Middle frontal gyrus (tissue), 1 donor: ENCODE measurements at regions not wholly inside any gene's neighbourhood (a gene's known extent, or its start where the extent isn't known, plus 50 kb on each side); places are given as distances from the start of the nearest gene placed in this dataset.
"Not testable (repeated sequence)": the region's sequence is repeated elsewhere in the genome, so short reads cannot be mapped to it uniquely, and the experiment has no call there.

Experiments
- DNase-seq: peaks from one replicate; pipeline ENCODE4 v3.0.0-alpha.2; 2015; ENCODE audit warnings: low spot score; ENCODE audit errors: extremely low spot score

DNA sequence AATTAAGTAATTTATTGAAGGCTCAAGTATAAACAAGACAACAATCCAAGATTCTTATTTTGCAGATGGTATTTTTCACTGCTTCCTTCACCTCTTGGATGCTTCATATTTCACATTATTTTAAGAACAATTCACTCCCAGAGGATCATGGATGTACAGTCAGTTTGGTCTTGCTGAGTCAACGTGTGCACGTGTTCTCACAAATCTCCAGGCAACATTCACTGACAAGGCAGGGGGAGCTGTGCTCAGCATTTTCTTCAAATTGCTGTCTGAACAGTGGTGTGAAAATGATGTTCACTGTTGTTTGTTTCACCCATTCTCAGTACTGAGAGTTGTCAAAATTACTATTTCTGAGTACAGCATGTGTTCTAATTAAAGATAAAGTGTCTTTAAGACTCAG, 118.3 kb upstream of the SLC38A4 start:
- no peak for DNase-seq

DNA sequence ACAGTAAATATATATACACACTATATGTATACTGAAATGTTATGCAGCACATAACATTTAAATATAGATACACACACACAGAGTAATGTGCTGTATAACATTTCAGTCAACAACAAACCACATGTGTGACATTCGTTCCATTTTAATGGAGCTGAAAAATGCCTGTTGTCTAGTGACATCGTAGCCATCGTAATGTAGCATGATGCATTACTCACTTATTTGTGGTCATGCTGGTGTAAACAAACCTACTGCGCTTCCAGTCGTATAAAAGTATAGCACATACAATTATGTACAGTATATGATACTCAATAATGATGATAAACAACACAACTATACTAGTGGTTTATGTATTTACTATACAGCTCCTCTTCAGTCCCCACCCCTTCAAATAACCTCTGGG, 119.0 kb upstream of the SLC38A4 start:
- DNase-seq, result no peak

DNA sequence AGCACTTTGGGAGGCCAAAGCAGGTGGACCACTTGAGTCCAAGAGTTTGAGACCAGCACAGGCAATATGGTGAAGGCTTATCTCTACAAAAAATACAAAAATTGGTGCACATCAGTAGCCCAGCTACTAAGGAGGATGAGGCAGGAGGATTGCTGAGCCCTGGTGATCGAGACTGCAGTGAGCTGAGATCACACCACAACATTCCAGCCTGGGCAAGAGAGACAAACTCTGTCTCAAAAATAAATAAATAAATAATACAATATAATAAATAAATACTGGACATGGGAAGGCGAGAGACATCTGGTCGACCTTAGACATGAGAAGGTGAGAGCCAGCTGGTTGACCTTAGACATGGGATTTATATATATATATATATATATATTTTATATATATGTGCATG, 119.8 kb upstream of the SLC38A4 start:
- DNase-seq, result no peak

DNA sequence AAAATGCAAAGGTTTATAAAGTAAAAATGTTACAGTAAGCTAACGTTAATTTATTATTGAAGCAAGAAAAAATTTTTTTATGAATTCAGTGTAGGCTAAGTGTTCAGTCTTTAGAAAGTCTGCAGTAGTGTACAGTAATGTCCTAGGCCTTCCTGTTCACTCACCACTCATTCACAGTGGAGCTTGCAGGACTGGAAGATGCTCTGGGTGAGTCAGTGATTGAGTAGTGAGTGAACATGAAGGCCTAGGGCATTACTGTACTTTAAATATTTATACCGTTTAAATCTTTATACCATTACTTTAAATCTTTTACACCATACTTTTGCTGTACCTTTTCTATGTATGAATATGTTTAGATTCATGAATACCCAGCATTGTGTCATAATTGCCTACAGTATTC, 120.3 kb upstream of the SLC38A4 start:
- no peak for DNase-seq

DNA sequence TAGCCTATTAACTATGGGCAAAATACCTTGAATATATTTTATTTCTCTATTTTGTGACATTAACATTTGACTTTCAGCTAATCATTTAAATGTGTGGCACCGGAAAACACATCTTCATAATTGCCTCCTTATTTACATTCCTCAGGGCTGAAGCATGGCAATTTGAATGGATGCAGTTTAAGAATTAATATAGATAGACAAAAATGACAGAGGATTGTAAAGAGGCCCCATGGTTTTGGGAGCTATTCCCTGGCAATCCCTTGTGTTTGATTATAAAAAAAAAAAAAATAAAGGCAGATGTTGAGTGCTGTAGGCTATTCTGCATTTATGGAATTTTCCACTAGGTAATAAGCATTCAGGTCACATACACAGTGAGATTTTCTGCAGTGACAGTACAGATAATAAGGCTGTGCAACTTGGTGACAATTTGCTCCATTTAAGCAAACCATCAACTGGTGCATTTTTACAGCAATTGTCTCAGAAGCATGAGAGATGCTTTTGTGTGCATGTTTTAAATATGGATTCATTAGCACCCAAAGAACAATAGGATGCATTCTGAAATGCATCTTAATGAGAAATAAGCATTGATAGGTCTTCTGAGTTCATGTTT, 123.2 kb upstream of the SLC38A4 start:
- DNase-seq, result no peak

DNA sequence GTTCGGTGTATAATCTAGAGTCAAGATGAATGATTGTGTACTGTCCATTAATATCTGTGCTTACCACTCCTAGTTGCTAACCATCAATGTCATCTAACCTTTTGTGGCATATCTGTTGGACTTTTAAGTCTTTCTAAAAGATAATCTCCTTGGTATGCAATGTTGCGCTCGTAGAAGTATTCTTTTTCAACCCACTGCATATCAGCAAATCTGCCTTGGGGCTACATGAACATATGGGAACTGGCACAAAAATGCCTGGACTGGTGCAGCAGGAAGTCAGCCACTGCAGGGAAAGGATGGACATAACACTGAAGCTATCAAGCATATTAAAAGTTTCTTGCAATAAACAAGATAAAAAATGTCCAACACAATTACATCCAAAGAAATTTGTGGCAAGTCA, 124.3 kb upstream of the SLC38A4 start:
- DNase-seq, result no peak

DNA sequence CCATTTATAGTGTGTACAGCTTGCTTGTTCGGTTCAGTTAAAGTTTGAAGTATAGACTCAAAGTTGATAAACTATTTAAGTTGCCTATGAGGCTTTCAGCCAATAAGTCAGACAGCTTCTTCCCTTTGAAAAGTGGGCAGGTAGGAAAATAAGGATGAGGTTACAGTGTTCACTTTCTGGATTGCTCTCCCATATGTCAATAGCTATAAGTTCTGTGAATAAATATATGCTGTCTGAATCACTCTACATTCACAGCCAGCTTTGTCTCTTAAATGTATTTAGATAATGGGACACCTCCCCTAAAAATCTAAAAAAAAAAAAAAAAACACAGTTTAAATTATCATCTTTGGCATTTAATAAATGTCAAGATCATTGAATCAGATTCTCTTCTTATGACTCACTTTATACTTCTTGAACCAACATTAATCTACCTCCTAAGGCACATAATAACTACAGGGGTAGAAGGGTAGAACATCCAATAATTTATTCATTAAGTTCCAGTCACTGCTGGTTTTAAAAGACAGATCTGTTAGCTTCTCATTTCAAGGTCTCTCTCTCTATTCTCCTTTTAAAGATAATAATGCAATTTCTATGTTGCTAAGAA, 126.4 kb upstream of the PCED1B start:
- no peak for DNase-seq

DNA sequence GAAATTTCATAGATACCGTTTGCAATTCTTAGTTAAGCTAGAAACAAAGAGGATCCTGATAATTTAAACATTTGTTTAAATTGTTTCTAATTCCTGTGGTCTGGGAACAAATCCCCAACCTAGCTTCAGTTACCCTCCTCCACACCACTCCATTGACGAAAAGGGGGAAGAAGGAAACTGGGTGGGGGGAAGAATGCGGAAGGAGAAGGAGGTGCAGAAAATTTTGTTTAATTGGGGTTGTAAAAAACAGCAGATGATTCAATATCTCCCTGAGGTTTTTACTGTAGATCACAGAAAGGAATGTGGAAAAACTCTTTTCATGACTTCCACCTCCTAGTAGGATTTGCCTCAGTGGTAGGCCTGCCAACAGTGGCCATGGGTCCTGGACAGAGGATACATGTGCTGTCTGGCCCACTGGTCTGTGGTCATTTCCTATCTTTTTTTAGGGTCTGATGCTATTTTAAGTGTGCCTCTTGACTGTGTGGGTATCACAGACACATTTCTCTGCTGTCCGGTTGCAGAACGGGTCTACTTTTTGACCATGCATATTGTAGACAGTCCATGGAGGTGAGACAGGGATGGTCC, 122.9 kb upstream of the PCED1B start:
- no peak for DNase-seq

DNA sequence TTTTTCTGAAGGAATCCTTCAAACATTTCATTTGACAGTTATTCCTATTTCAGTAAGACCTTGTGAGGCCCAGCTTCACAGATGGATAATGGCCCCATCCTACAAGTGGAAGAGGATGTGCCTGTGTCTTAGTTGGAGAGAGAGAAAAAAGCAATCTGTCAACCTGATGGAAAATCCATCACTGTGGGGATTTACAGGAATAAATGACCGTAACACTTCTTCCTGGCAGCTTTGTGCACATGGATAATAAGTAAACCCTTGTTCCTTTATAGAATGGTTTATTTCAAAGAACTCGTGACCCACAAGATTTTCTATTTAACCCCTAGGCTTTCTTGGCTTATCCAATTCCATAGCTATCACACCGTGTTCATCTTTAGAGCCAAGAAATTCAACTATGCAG, 121.4 kb upstream of the PCED1B start:
- no peak for DNase-seq

DNA sequence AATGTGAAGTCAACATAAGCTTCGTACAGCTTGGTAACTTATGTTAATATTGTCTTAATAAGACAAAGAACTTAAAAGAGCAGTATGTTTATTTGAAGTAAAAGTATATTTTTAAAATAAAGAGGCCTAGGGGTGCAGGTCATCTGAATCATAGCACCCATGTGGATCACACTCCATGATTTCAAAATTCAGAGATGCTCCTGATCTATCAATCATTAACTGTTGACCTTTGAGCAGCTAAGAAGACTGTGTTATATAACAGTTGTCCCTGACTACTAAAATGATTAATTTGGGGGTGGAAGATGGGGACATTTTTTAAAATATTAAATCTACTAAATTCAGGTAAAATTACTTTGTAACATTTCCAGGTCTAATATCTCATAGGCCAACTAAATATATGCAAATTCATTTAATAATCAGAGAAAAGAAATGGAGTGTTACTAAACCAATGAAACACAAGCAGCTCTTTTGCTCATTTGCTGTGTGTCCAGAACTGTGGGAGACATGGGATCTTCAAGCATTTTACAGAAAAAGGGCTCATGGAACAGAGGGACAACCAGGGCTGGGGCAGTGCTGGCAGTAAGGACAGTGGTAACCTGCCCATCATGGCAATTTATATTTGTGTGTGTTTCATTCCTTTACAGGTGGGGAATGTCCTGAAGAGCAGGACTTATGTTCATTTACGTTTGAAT, 120.7 kb upstream of the PCED1B start:
- DNase-seq, result no peak

DNA sequence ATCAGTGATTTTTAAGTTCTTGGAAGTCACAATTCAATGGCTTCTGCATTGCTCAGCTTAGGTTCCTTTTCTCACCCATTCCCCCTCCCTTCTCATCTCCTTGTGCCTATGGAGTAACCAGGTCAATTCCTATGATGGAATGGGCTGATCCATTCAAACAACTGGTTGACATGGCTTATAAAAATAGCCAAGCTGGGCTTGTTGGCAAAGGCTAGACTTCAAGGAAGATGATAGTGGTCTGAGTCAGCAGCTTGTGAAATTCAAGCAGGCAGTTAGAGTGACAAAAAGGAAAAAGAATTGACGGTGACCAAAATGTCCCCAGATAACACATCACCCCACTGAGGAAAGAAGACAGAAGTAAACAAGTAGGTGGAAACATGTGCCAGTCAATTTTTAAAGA, 119.9 kb upstream of the PCED1B start:
- no peak for DNase-seq

DNA sequence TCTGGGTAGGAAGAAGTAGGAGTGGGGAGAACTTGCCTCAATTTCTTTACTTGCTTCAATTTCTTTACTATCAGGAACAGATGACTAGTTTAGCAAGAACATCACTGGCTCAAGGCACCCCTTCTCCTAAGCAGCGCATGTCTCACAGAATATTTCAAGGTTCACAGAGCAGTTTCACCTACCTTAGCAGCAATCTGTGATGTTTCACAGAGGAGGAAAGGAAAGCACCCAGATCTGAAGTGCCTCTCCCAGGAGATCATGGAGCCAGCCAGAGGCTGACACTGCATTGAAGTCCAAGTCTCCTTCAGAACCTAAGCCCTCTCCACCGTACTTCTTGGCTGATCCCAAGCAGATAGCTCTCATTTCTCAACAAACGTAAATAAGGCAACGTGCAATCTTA, 118.7 kb upstream of the PCED1B start:
- no peak for DNase-seq

DNA sequence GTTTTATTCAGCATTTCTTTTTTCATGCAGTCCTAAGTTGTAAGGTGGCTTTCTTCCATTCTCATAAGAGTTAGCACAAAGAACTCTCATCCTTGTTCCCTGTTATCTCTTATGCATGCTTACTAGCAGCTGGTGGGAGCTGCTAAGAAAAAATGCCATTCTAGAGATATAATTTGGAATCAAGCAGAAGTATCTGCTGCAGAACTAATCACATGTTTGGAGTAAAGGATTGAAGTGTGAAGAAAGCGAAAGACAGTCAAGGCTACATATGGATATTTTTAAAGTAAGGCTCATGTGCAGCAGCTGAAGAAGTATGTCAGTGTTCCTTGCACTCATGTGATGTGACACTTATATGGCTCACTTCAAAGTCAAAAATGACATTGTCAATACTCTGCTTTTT, 116.2 kb upstream of the PCED1B start:
- no peak for DNase-seq

DNA sequence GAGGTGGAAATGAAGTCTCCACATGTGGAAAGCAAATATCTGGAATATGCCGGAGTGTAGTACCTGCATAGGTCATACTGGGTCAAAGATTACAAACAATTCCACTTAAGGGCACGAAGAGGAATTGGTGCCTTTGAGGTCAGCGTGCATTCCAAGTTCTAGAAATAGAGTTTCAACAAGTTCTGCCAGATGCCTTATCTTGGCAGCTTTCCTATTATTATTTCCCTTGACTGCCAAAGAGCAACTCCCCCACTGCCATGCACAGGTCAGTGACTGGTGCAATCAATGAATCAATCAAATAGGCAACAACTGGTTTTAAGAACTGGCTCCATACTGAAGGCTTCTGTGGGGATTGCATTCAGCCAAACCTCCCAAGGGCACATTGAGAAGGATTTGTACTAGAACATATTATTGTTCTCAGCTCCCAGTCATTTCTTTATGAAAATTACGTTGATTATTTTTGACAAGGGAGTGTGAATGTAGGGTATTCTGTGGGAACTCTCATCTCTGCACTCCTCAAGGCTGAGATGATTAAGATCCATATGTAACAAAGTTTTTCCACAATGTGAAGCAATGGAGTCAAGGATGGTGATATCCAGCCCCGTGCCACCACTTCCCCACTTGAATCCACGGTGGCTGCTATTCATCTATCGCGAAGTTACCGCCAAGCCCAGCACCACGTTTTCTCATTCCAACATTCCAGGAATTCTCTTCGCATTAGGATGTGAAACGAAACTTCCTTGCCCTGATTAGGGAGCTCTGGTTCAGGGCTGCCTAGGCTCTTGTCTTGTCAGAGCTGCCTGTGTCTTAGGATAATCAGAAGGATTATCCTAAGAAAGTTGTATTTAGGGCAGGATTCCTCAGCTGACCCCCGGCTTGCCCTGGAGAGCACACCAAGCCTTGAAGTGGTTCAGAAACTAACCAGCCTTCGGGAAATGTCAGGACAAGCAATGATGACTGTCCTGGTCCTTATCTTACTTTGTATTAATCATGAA, 115.1 kb upstream of the PCED1B start:
- DNase-seq, result no peak

DNA sequence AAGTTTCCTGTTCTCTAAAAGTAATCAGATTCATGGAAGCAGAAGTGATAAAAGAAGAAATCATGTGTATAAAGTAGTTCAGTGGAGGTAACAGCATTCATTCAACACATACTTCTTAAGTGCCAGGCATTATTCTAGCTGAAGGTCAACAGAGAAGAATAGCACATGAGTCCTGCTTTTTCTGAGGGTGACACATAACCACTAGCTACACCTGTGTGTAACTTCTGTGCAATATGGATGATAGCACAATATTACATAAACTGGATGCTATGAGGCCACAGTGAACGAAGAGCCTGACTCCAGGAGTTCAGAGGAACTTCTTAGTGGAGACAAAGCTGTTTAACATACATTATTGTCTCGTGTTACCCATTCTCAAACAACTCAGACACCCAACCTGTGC, 114.3 kb upstream of the PCED1B start:
- no peak for DNase-seq

DNA sequence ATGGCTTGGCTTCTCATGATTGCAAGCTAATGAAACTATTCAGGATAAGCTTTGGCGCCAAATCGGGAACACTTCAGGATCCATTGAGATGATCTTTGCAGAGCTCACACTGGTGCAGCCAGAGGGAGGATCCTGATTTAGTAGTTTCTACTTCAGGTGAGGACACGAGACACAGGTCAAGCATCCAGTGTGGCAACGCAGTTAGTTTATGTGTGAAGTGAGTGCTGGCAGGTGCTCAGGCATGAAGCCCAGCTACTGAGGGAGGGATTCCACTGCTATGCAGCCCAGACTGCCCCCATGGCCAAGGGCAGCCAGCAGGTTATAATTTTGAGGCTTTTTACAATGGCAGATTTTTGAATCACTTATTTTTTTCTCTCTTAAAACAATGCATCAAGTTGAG, 113.5 kb upstream of the PCED1B start:
- DNase-seq, result no peak

DNA sequence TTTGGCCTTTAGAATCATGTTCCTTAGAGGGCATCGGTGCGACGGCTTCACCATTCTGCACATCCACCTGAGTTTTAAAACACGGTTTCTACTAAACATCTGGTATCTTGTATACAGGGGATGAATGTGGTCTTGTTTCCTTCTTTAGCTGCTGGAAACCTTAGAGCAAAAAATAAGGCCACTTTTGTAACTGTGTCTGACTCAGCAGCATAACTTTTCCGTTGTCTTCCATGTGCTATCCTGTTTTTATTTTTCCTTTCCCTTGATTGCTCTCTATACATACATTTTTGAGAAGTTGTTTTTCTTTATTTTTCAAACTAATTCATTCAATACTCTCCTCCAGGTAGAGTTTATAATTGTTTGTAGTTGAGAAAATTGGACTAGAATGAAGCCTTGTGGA, 108.8 kb upstream of the PCED1B start:
- DNase-seq, result no peak

DNA sequence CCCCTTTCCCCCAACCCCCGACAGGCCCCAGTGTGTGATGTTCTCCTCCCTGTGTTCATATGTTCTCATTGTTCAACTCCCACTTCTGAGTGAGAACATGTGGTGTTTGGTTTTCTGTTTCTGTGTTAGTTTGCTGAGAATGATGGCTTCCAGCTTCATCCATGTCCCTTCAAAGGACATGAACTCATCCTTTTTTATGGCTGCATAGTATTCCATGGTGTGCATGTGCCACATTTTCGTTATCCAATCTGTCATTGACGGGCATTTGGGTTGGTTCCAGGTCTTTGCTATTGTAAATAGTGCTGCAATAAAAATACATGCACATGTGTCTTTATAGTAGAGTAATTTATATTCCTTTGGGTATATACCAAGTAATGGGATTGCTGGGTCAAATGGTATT, 105.5 kb upstream of the PCED1B start:
- not testable (repeated sequence) for DNase-seq

DNA sequence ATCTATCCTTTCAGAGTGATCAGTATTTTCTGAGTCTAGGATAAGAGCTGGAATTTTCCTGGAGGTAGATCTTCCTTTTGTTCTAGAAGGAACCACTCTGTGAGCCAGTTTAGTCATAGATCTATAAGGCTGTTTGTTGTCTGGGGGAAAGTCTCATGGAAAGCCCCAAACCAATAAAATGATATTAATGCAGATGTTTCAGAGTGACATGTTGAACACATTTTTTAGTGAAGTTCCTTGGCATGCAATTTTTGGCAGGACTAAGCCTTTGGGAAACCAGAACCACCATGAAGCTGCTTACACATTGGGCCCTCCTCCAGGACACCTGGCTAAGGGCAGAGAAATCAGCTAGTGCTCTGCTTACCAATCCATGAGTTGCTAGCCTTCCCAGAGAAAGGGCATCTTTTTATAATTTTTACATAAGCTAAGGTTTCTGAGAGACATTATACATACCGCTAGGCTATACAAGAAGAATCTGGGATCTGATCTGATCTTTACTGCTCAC, 101.5 kb upstream of the PCED1B start:
- DNase-seq, result no peak

DNA sequence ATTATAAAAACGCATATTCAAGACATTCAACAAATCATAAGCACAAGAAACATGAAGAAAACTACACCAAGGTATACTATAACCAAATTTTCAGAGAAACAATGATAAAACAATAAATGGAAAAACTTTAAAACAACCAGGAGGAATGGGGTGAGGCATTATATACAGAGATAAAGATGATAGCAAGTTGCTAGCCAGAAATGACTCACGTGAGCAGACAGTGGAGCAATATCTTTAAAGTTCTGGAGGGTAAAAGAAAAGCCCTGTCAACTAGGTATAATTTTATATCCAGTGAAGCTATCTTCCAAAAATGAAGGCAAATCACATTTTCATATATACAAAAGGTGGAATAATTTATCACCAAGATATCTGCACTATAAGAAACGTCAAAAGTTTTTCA, 97.8 kb upstream of the PCED1B start:
- DNase-seq, result no peak

DNA sequence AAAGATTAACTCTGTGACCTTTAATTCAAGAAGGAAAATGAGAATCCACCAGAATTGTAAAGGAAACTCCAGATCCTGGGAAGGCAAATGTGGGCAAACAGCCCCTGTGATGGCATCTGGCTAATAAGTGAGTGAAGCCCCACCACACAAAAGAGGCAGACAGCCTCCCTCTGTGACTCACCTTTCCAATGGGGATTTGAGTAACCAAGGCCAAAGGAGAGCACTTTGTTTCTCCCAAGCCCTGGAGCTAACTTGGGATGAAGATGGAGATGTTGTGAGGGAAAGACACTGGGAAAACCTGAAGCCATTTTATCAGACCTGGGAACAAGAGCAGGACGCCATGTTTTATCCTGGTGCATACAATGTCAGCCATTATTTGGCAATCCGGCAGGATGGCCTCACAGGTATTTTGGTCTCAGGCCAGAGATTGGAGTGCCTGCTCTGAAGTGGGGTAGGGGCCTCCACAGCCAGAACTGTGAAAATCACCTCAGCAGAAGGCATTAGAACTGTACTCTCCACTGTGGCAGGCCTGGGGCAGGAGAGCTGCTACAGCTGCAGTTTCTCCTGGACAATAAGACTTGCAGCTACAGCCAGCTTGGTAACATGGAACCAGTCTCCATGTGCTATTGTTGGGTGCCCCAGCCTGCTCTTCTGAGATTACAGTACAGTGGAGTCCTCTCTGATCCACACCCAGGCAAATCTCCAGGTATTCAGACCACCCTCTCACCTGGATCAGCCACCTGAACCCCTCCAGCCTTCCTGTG, 96.6 kb upstream of the PCED1B start:
- DNase-seq, result no peak
